Lower lobe of right lung (tissue), 2 donors: ENCODE measurements at regions not wholly inside any gene's neighbourhood (a gene's known extent, or its start where the extent isn't known, plus 50 kb on each side); places are given as distances from the start of the nearest gene placed in this dataset.

Experiments
- ATAC-seq, 2 donors: fragments of 200-7000 bp; cut with Tn5 transposase; one replicate each; pipeline ENCODE4 v1.9.1; 2020 to 2022; ENCODE audit warnings: mild to moderate bottlenecking in 2 of 2, moderate library complexity in 2 of 2
- DNase-seq: peaks from one replicate; pipeline ENCODE4 v3.0.0-alpha.2; 2020
- H3K27ac ChIP-seq: fragments of 200-600 bp; one replicate; pipeline ENCODE4 v1.8.0; 2022
- H3K27me3 ChIP-seq: fragments of 200-600 bp; one replicate; pipeline ENCODE4 v1.8.0; 2022; ENCODE audit warnings: low read depth
- H3K36me3 ChIP-seq: fragments of 200-600 bp; one replicate; pipeline ENCODE4 v1.8.0; 2022; ENCODE audit warnings: mild to moderate bottlenecking
- H3K4me1 ChIP-seq: fragments of 200-600 bp; one replicate; pipeline ENCODE4 v1.8.0; 2022
- H3K4me3 ChIP-seq: fragments of 200-600 bp; one replicate; pipeline ENCODE4 v1.8.0; 2022; ENCODE audit warnings: mild to moderate bottlenecking
- H3K9me3 ChIP-seq: fragments of 200-600 bp; one replicate; pipeline ENCODE4 v1.8.0; 2022
- intact Hi-C: fragments of 100-400 bp; cut with DNase I; formaldehyde crosslinking; loops from one replicate; pipeline ENCODE4 v1.11.0; 2022
- TF ChIP-seq, protein P1 (sequence below): fragments of 200-600 bp; IDR thresholded peaks from one replicate; pipeline ENCODE4 v1.8.0; 2022; ENCODE audit warnings: antibody characterized with exemption, mild to moderate bottlenecking
- donor health status: DM: no; HTN: yes; CAD: no; lungs with severe emphysema.

DNA sequence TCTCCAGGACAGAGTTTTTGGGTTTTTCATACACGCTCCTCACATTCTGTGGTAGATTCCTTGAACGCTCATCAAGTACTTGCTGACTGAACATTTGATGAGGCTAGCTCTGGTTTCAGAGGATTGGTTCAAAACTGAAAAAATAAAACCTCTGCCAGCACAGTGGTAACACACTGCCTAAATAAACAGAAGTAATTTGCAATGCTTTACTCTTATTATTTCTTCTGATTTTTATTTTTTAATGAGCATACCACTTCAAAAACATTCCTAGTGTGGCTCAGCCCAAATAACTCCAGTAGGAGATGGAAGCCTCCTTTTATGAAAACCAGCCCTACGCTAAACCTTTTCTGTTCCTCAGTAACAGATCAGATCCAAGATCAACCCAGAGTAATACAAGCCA, 72.0 kb upstream of the INTU start:
- H3K4me3 ChIP-seq, result no peak overlapping the region
- no peaks in the 10 kb centered on the region for H3K9me3 ChIP-seq
- no peaks in the 10 kb centered on the region for H3K36me3 ChIP-seq
- ATAC-seq (no peak), DNase-seq (no peak)
- no peaks in the 10 kb centered on the region for H3K4me1 ChIP-seq
- TF ChIP-seq, protein P1, sequence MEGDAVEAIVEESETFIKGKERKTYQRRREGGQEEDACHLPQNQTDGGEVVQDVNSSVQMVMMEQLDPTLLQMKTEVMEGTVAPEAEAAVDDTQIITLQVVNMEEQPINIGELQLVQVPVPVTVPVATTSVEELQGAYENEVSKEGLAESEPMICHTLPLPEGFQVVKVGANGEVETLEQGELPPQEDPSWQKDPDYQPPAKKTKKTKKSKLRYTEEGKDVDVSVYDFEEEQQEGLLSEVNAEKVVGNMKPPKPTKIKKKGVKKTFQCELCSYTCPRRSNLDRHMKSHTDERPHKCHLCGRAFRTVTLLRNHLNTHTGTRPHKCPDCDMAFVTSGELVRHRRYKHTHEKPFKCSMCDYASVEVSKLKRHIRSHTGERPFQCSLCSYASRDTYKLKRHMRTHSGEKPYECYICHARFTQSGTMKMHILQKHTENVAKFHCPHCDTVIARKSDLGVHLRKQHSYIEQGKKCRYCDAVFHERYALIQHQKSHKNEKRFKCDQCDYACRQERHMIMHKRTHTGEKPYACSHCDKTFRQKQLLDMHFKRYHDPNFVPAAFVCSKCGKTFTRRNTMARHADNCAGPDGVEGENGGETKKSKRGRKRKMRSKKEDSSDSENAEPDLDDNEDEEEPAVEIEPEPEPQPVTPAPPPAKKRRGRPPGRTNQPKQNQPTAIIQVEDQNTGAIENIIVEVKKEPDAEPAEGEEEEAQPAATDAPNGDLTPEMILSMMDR, result no peak
- intact Hi-C loops, result no loop called here
- no peaks in the 10 kb centered on the region for H3K27me3 ChIP-seq
- no peak overlapping the region for H3K27ac ChIP-seq

DNA sequence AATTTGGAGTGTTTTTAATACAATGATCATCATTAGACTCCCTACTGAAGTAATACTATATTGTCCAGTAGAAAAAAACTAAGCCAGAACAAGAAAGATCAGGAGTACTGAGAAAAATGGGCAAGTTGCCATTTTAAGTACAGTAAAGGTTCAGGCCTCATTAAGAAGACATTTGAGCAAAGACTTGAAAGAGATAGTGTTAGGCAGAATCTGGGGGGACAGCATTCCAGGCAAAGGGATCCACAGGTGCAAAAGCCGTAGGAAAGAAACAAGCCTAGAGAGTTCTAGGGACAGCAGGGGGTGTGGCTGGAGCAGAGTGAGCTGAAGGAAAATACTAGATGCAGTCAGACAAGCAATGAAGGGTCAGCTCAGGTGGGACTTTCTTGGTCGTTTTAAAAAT, 58.1 kb upstream of the INTU start:
- TF ChIP-seq, protein P1, result no peak
- ATAC-seq, result no peak
- Histone ChIP-seq H3K4me1 (no peaks in the 10 kb centered on the region), H3K27me3 (no peaks in the 10 kb centered on the region), H3K4me3 (no peak overlapping the region), H3K36me3 (no peaks in the 10 kb centered on the region), H3K27ac (no peak overlapping the region), H3K9me3 (no peaks in the 10 kb centered on the region)
- no peak for DNase-seq
- intact Hi-C loops, result no loop called here

DNA sequence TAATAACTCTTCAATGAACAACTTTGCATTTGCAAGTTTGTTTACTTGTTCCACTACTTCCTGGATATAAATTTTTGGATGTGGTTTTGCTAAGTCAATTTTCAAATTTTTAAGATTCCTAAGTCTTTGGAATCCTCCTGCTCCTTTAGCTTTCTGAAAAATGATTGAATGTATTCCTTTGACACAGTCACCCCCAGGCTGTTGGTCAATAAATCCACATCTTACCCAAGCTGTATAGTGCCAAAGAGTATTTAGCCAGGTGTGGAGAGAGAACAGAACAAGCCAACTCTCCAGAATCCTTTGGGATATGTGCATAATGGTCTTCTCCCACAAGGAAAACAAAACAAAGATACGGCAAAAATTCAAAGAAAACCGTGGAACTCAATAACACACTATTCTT, 56.9 kb upstream of the INTU start:
- H3K27ac ChIP-seq, result no peak overlapping the region
- no peaks in the 10 kb centered on the region for H3K4me1 ChIP-seq
- DNase-seq (no peak), ATAC-seq (no peak)
- H3K4me3 ChIP-seq, result no peak overlapping the region
- intact Hi-C loops, result no loop called here
- H3K9me3 ChIP-seq, result no peaks in the 10 kb centered on the region
- no peaks in the 10 kb centered on the region for H3K27me3 ChIP-seq
- H3K36me3 ChIP-seq, result no peaks in the 10 kb centered on the region
- TF ChIP-seq, protein P1, result no peak

DNA sequence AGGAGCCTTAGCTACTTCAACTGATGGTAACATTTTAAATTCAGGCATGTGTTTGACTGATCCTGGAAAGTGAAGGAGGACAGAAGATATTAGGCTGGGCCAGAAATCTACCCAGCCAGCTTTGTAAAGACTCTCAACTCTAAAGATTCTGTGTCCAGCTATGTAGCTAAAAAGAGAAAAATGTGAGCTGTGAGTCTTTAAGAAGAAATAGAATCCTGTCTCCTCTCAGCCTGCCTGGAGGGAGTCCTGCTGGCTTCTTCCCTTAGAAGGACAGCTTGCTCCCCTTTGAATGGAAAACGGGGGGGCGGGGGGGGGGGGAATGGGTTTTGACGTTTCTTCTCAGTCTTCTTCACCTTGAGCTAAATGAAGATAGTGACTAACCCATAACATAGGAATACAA, 54.3 kb upstream of the INTU start:
- intact Hi-C loops, result no loop called here
- H3K9me3 ChIP-seq, result no peaks in the 10 kb centered on the region
- no peaks in the 10 kb centered on the region for H3K27me3 ChIP-seq
- TF ChIP-seq, protein P1, result no peak
- H3K36me3 ChIP-seq, result no peaks in the 10 kb centered on the region
- no peaks in the 10 kb centered on the region for H3K4me1 ChIP-seq
- ATAC-seq (no peak), DNase-seq (no peak)
- no peak overlapping the region for H3K4me3 ChIP-seq
- no peak overlapping the region for H3K27ac ChIP-seq

DNA sequence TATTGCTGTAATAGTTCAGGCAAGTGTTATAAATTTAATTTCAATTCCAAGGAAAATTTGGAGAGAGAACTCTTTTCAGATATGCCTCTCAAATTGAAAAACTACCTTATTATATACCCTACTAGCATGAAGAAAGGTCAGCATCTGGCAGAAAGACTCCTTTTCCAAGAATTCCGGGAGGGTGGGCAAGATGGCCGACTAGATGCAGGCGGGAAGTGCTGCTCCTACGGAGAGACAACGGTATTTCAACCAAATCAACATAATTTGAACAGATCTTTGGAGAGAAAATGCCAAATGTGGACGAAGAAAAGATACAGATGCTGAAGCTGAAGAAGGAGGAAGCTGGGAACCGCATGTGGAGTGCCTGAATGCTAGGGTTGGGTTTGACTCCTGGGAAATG, 53.8 kb upstream of the INTU start:
- intact Hi-C loops, result no loop called here
- TF ChIP-seq, protein P1, result no peak
- ATAC-seq (no peak), DNase-seq (no peak)
- Histone ChIP-seq H3K27me3 (no peaks in the 10 kb centered on the region), H3K4me1 (no peaks in the 10 kb centered on the region), H3K36me3 (no peaks in the 10 kb centered on the region), H3K27ac (no peak overlapping the region), H3K4me3 (no peak overlapping the region), H3K9me3 (no peaks in the 10 kb centered on the region)

DNA sequence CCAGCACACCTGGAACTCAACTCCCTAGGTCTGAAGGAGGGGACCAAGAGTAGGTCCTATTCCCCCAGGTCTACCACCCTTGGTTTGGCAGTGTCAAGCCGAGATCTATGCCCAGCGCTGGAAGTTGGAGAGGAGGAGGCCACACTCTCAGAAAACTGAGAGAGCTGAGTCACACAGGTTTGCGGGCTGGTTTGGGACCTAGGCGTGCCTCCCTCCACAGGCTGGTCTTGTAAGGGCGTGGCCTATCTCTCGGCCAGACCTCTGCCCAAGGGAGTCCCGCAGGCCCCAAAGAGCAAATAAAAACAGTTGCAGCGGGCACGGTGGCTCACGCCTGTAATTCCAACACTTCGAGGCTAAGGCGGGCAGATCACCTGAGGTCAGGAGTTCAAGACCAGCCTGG, 52.9 kb upstream of the INTU start:
- intact Hi-C loops, result no loop called here
- no peak overlapping the region for H3K4me3 ChIP-seq
- ATAC-seq, result peak in 1 of 2 donors; percentile 15
- no peaks in the 10 kb centered on the region for H3K36me3 ChIP-seq
- H3K4me1 ChIP-seq, result no peaks in the 10 kb centered on the region
- no peak for DNase-seq
- H3K9me3 ChIP-seq, result no peaks in the 10 kb centered on the region
- no peaks in the 10 kb centered on the region for H3K27me3 ChIP-seq
- H3K27ac ChIP-seq, result no peak overlapping the region
- TF ChIP-seq, protein P1, result no peak
